ENCODE measurements at regions not wholly inside any gene's neighbourhood (a gene's known extent, or its start where the extent isn't known, plus 50 kb on each side); places are given as distances from the start of the nearest gene placed in this dataset.

GRCh38 chr10:83983578-83984255 lies 155.6 kb upstream of the GHITM start:
- no peak for TF ChIP-seq CTCF (conservative IDR thresholded peaks at IDR 0.05; ENCODE audit: low read depth, low read length)
- no peak for TF ChIP-seq EZH2phosphoT487 (IDR thresholded peaks at IDR 0.05; ENCODE audit: borderline replicate concordance, low read length)

Data from PC-3 (cell line).